Endodermal cell (in vitro differentiated cells): ENCODE measurements at regions not wholly inside any gene's neighbourhood (a gene's known extent, or its start where the extent isn't known, plus 50 kb on each side); places are given as distances from the start of the nearest gene placed in this dataset.
A peak's percentile ranks its signal among the peaks of the same experiment; 100 is the strongest.

ENCODE experiments used
- DNase-seq: peaks from one replicate; pipeline ENCODE4 v3.0.0-alpha.2; 2017
- H3K27ac ChIP-seq: 2 replicates; pipeline ENCODE4 v1.5.1; 2013; ENCODE audit warnings: mild to moderate bottlenecking, low read depth, low read length, moderate library complexity
- H3K27me3 ChIP-seq: 2 replicates; pipeline ENCODE4 v1.6.1; 2013; ENCODE audit warnings: mild to moderate bottlenecking, low read length, moderate library complexity; ENCODE audit not compliant: insufficient read depth, control insufficient read depth, poor library complexity, severe bottlenecking
- H3K36me3 ChIP-seq: 2 replicates; pipeline ENCODE4 v1.7.0; 2013; ENCODE audit warnings: mild to moderate bottlenecking, low read length, moderate library complexity; ENCODE audit not compliant: control insufficient read depth, insufficient read depth
- H3K4me1 ChIP-seq: one replicate; pipeline ENCODE4 v1.7.0; 2013; ENCODE audit warnings: low read length; ENCODE audit not compliant: control insufficient read depth, insufficient read depth
- H3K4me3 ChIP-seq: 2 replicates; pipeline ENCODE4 v1.5.1; 2013; ENCODE audit warnings: mild to moderate bottlenecking, low read length, moderate library complexity
- H3K9ac ChIP-seq: 2 replicates; pipeline ENCODE4 v1.6.1; 2013; ENCODE audit warnings: mild to moderate bottlenecking, low read length, moderate library complexity; ENCODE audit not compliant: poor library complexity, severe bottlenecking; ENCODE audit errors: extremely low read depth
- H3K9me3 ChIP-seq: 2 replicates; pipeline ENCODE4 v1.6.1; 2013; ENCODE audit warnings: mild to moderate bottlenecking, low read length, moderate library complexity; ENCODE audit not compliant: control insufficient read depth
- H3K27ac Mint-ChIP-seq: 2 replicates; pipeline ENCODE4 v1.8.0; 2020; ENCODE audit warnings: mixed read lengths
- H3K27me3 Mint-ChIP-seq: 2 replicates; pipeline ENCODE4 v1.8.0; 2021; ENCODE audit warnings: mild to moderate bottlenecking, mixed read lengths; ENCODE audit not compliant: insufficient read depth
- H3K36me3 Mint-ChIP-seq: 2 replicates; pipeline ENCODE4 v1.8.0; 2020; ENCODE audit warnings: low read depth, mixed read lengths
- H3K4me1 Mint-ChIP-seq: 2 replicates; pipeline ENCODE4 v1.8.0; 2020; ENCODE audit warnings: mixed read lengths
- H3K4me3 Mint-ChIP-seq: 2 replicates; pipeline ENCODE4 v1.8.0; 2020; ENCODE audit warnings: mild to moderate bottlenecking, moderate library complexity, mixed read lengths
- H3K9me3 Mint-ChIP-seq: 2 replicates; pipeline ENCODE4 v1.8.0; 2020; ENCODE audit warnings: mild to moderate bottlenecking, mixed read lengths
- CTCF ChIP-seq: fragments of 200-600 bp; sonication (generic); conservative IDR thresholded peaks from 2 replicates; pipeline ENCODE4 v1.5.0; 2021; ENCODE audit warnings: antibody characterized with exemption, mild to moderate bottlenecking
- WGBS, 2 experiments: methylation state at CpG; one replicate each; pipeline versions ENCODE4 v1.1.5 to v1.1.7; 2013; ENCODE audit warnings: missing lambda C conversion rate in 2 of 2, mixed read lengths in 1 of 2; ENCODE audit not compliant: insufficient coverage in 1 of 2, insufficient read length in 1 of 2; 5-methylcytosine and 5-hydroxymethylcytosine counted together

GRCh38 chr4:56240554-56241174 is 146.6 kb downstream of the AASDH start:
- Mint-ChIP-seq H3K9me3 (no peaks in the 10 kb centered on the region), H3K4me1 (peaks cover 20% of the 10 kb centered on the region), H3K27me3 (no peaks in the 10 kb centered on the region), H3K4me3 (no peak overlapping the region), H3K27ac (no peak overlapping the region), H3K36me3 (no peaks in the 10 kb centered on the region)
- H3K4me3 ChIP-seq, result no peak overlapping the region
- H3K9me3 ChIP-seq, result no peaks in the 10 kb centered on the region
- H3K27ac ChIP-seq, result peak overlapping the region; percentile 6
- H3K4me1 ChIP-seq, result no peaks in the 10 kb centered on the region
- no peaks in the 10 kb centered on the region for H3K27me3 ChIP-seq
- TF ChIP-seq CTCF, result no peak
- DNase-seq, result no peak
- no peak overlapping the region for H3K9ac ChIP-seq
- 82 to 91% methylated on average over 6 to 7 of the region's 7 CpGs for WGBS, 2 experiments
- H3K36me3 ChIP-seq, result no peaks in the 10 kb centered on the region

DNA sequence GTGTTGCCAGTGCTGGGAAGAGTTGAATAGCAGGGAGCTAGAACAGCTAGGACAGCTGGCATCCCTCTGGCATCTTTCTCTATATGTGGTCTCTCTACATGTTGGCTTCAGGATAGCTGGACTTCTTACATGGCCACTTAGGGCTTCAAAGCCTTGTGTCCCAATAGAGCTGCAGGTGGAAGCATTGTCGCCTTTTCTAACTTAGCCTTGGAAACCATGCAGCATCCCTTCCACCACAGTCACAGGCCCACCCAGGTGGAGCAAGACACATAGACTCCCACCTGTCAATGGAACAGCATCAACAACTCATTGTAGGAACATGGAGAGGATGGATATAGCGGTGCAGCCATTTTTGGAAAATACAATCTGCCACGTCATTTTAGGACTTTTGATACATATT is 149.0 kb downstream of the AASDH start:
- no peaks in the 10 kb centered on the region for H3K27me3 Mint-ChIP-seq
- no peak for DNase-seq
- TF ChIP-seq CTCF, result no peak
- no peak overlapping the region for H3K4me3 ChIP-seq
- H3K4me1 ChIP-seq, result no peaks in the 10 kb centered on the region
- 87 to 94% methylated on average over 3 of the region's 3 CpGs for WGBS, 2 experiments
- no peaks in the 10 kb centered on the region for H3K27me3 ChIP-seq
- H3K9me3 ChIP-seq, result no peaks in the 10 kb centered on the region
- peaks cover 11% of the 10 kb centered on the region for H3K4me1 Mint-ChIP-seq
- no peaks in the 10 kb centered on the region for H3K9me3 Mint-ChIP-seq
- H3K36me3 ChIP-seq, result no peaks in the 10 kb centered on the region
- H3K27ac ChIP-seq, result no peak overlapping the region
- no peak overlapping the region for H3K4me3 Mint-ChIP-seq
- H3K36me3 Mint-ChIP-seq, result no peaks in the 10 kb centered on the region
- H3K27ac Mint-ChIP-seq, result no peak overlapping the region
- no peak overlapping the region for H3K9ac ChIP-seq

- Histone ChIP-seq H3K36me3 (no peaks in the 10 kb centered on the region), H3K4me1 (no peaks in the 10 kb centered on the region), H3K27ac (no peak overlapping the region), H3K27me3 (no peaks in the 10 kb centered on the region), H3K9ac (no peak overlapping the region), H3K9me3 (peaks cover 17% of the 10 kb centered on the region), H3K4me3 (no peak overlapping the region)
- Mint-ChIP-seq H3K27me3 (no peaks in the 10 kb centered on the region), H3K4me1 (no peaks in the 10 kb centered on the region), H3K36me3 (peaks cover 13% of the 10 kb centered on the region), H3K27ac (no peak overlapping the region), H3K9me3 (peaks cover 10% of the 10 kb centered on the region), H3K4me3 (no peak overlapping the region)
- 96 to 98% methylated on average over 3 to 4 of the region's 4 CpGs for WGBS, 2 experiments
- DNase-seq, result no peak
- no peak for TF ChIP-seq CTCF
Observed at GRCh38 chr4:56235725-56236124, 151.6 kb downstream of the AASDH start.
